Mesenchymal stem cell (in vitro differentiated cells and primary cell): ENCODE measurements at regions not wholly inside any gene's neighbourhood (a gene's known extent, or its start where the extent isn't known, plus 50 kb on each side); places are given as distances from the start of the nearest gene placed in this dataset.
"Not testable (repeated sequence)": the region's sequence is repeated elsewhere in the genome, so short reads cannot be mapped to it uniquely, and the experiment has no call there.

Experiments used
- DNase-seq: peaks from one replicate; pipeline ENCODE4 v3.0.0-alpha.2; 2013
- H2AFZ ChIP-seq: one replicate; pipeline ENCODE4 v1.6.1; 2013; ENCODE audit warnings: low read depth, mild to moderate bottlenecking, control low read depth, inconsistent platforms, low read length, moderate library complexity
- H2AK5ac ChIP-seq: 2 replicates; pipeline ENCODE4 v1.6.1; 2013; ENCODE audit warnings: low read length, moderate library complexity, mild to moderate bottlenecking, inconsistent platforms; ENCODE audit not compliant: severe bottlenecking
- H2BK120ac ChIP-seq: one replicate; pipeline ENCODE4 v1.6.1; 2013; ENCODE audit warnings: low read depth, mild to moderate bottlenecking, inconsistent platforms, low read length, moderate library complexity
- H2BK12ac ChIP-seq, 2 experiments: one replicate each; pipeline ENCODE4 v1.6.1; 2013; ENCODE audit warnings: inconsistent platforms in 2 of 2, low read length in 2 of 2, mild to moderate bottlenecking in 2 of 2, moderate library complexity in 2 of 2, control low read depth in 1 of 2
- H2BK15ac ChIP-seq: one replicate; pipeline ENCODE4 v1.6.1; 2013; ENCODE audit warnings: mild to moderate bottlenecking, low read depth, inconsistent platforms; ENCODE audit not compliant: poor library complexity, severe bottlenecking
- H2BK5ac ChIP-seq: 2 replicates; pipeline ENCODE4 v1.6.1; 2013; ENCODE audit warnings: low read depth, mild to moderate bottlenecking, low read length, control low read depth, inconsistent platforms; ENCODE audit not compliant: poor library complexity, severe bottlenecking
- H3K14ac ChIP-seq, 2 experiments: one replicate each; pipeline ENCODE4 v1.6.1; 2013; ENCODE audit warnings: inconsistent platforms in 2 of 2, low read length in 2 of 2, control low read depth in 1 of 2, mild to moderate bottlenecking in 1 of 2, moderate library complexity in 1 of 2
- H3K18ac ChIP-seq, 2 experiments: one replicate each; pipeline ENCODE4 v1.6.1; 2013; ENCODE audit warnings: inconsistent platforms in 2 of 2, low read length in 2 of 2, control low read depth in 1 of 2, low read depth in 1 of 2, mild to moderate bottlenecking in 1 of 2
- H3K23ac ChIP-seq, 2 experiments: one replicate each; pipeline ENCODE4 v1.6.1; 2013; ENCODE audit warnings: inconsistent platforms in 2 of 2, low read length in 2 of 2, mild to moderate bottlenecking in 2 of 2, moderate library complexity in 2 of 2, control low read depth in 1 of 2
- H3K27ac ChIP-seq: 2 replicates; pipeline ENCODE4 v1.5.1; 2013; ENCODE audit warnings: mild to moderate bottlenecking, moderate library complexity, low read length, control low read depth, inconsistent platforms; ENCODE audit not compliant: poor library complexity, severe bottlenecking
- H3K27me3 ChIP-seq, 2 experiments: 2 replicates each; pipeline versions ENCODE4 v1.6.1 to v1.7.0; 2013; ENCODE audit warnings: low read length in 2 of 2, mild to moderate bottlenecking in 2 of 2, moderate library complexity in 2 of 2, control low read depth in 1 of 2, inconsistent platforms in 1 of 2; ENCODE audit not compliant: control insufficient read depth in 1 of 2, insufficient read depth in 1 of 2
- H3K36me3 ChIP-seq, 2 experiments: 2 replicates each; pipeline versions ENCODE4 v1.6.1 to v1.7.0; 2013; ENCODE audit warnings: low read length in 2 of 2, control low read depth in 1 of 2, inconsistent platforms in 1 of 2, low read depth in 1 of 2, mild to moderate bottlenecking in 1 of 2; ENCODE audit not compliant: insufficient read depth in 2 of 2, control insufficient read depth in 1 of 2
- H3K4ac ChIP-seq, 2 experiments: one replicate each; pipeline ENCODE4 v1.6.1; 2013; ENCODE audit warnings: inconsistent platforms in 2 of 2, low read length in 2 of 2, mild to moderate bottlenecking in 2 of 2, moderate library complexity in 2 of 2, control low read depth in 1 of 2, low read depth in 1 of 2
- H3K4me1 ChIP-seq: 2 replicates; pipeline ENCODE4 v1.6.1; 2013; ENCODE audit warnings: low read depth, low read length, control low read depth; ENCODE audit not compliant: control insufficient read depth, insufficient read depth
- H3K4me2 ChIP-seq: 2 replicates; pipeline ENCODE4 v1.6.1; 2013; ENCODE audit warnings: low read length, mild to moderate bottlenecking, inconsistent platforms; ENCODE audit not compliant: poor library complexity, severe bottlenecking
- H3K4me3 ChIP-seq, 2 experiments: 2 replicates each; pipeline versions ENCODE4 v1.5.1 to v1.7.0; 2013; ENCODE audit warnings: low read length in 2 of 2, mild to moderate bottlenecking in 2 of 2, control low read depth in 1 of 2, low read depth in 1 of 2; ENCODE audit not compliant: insufficient read depth in 1 of 2
- H3K79me1 ChIP-seq: replicated peaks from 2 replicates; pipeline ENCODE4 v1.6.1; 2013; ENCODE audit warnings: mild to moderate bottlenecking, control low read depth, low read length, inconsistent platforms; ENCODE audit not compliant: poor library complexity, severe bottlenecking
- H3K9ac ChIP-seq: 2 replicates; pipeline ENCODE4 v1.7.0; 2013; ENCODE audit warnings: mild to moderate bottlenecking, low read length, moderate library complexity
- H3K9me3 ChIP-seq: 2 replicates; pipeline ENCODE4 v1.7.0; 2013; ENCODE audit warnings: mild to moderate bottlenecking, low read length; ENCODE audit not compliant: control insufficient read depth
- H4K8ac ChIP-seq: one replicate; pipeline ENCODE4 v1.6.1; 2013; ENCODE audit warnings: inconsistent platforms, mild to moderate bottlenecking, low read length, moderate library complexity
- H4K91ac ChIP-seq: one replicate; pipeline ENCODE4 v1.6.1; 2013; ENCODE audit warnings: mild to moderate bottlenecking, low read length, inconsistent platforms
- WGBS: methylation state at CpG from one replicate; pipeline ENCODE4 v1.1.7; 2013; ENCODE audit warnings: mixed read lengths; 5-methylcytosine and 5-hydroxymethylcytosine counted together

- not testable (repeated sequence) for DNase-seq, H3K9ac ChIP-seq
- WGBS, result 76% methylated on average over 5 of the region's 5 CpGs
Observed at GRCh38 chr3:86389759-86390158, 601.2 kb downstream of the VGLL3 start.

DNA sequence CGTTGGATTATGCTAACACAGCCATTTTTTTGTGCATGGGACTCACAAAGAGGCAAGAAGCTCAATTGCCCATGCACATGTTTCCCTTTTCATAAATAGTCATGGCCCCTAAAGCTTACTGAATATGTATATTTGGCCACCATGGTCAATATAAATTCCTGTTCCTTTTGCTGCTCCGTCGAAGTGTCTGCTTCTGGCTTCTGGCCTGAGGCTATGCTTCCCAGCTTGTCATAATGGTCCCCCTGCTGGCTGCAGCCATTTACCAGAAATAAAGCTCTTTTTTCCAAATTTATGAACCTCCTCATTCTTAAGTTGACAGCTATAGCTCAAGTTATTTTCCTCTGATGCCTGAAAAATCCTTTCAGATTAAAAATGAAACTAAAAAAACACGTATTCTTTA is 602.1 kb downstream of the VGLL3 start:
- H3K18ac ChIP-seq, result no peak overlapping the region
- no peak overlapping the region for H3K14ac ChIP-seq
- no peak overlapping the region for H3K9ac ChIP-seq
- H4K91ac ChIP-seq, result no peak overlapping the region
- no peak overlapping the region for H2BK15ac ChIP-seq
- H2AK5ac ChIP-seq, result no peak overlapping the region
- H3K27ac ChIP-seq, result no peak overlapping the region
- no peak overlapping the region for H2BK5ac ChIP-seq
- H3K9me3 ChIP-seq, result no peaks in the 10 kb centered on the region
- H3K4me1 ChIP-seq, result no peaks in the 10 kb centered on the region
- no peak overlapping the region for H3K4me2 ChIP-seq
- 66% methylated on average over 4 of the region's 4 CpGs for WGBS
- H2AFZ ChIP-seq, result no peak overlapping the region
- no peaks in the 10 kb centered on the region for H3K27me3 ChIP-seq
- H2BK12ac ChIP-seq, result no peak overlapping the region
- no peaks in the 10 kb centered on the region for H3K79me1 ChIP-seq
- no peak overlapping the region for H4K8ac ChIP-seq
- H3K23ac ChIP-seq, result no peak overlapping the region
- no peak for DNase-seq
- H3K4ac ChIP-seq, result no peak overlapping the region
- no peaks in the 10 kb centered on the region for H3K36me3 ChIP-seq
- H3K4me3 ChIP-seq, result no peak overlapping the region
- no peak overlapping the region for H2BK120ac ChIP-seq

More at GRCh38 chr3:86389759-86390158, 601.2 kb downstream of the VGLL3 start:
- H3K23ac ChIP-seq, H3K4me3 ChIP-seq, H3K27ac ChIP-seq, H3K27me3 ChIP-seq, H3K36me3 ChIP-seq, H4K91ac ChIP-seq, H2BK12ac ChIP-seq, H4K8ac ChIP-seq, H2BK120ac ChIP-seq, H3K4me2 ChIP-seq, H3K4me1 ChIP-seq, H3K18ac ChIP-seq, H3K9me3 ChIP-seq, H2AK5ac ChIP-seq, H2BK5ac ChIP-seq, H2AFZ ChIP-seq, H2BK15ac ChIP-seq, H3K4ac ChIP-seq, H3K14ac ChIP-seq, H3K79me1 ChIP-seq: not testable (repeated sequence)

GRCh38 chr3:86382556-86382955 is 608.4 kb downstream of the VGLL3 start:
- H3K4ac ChIP-seq, result no peak overlapping the region

DNA sequence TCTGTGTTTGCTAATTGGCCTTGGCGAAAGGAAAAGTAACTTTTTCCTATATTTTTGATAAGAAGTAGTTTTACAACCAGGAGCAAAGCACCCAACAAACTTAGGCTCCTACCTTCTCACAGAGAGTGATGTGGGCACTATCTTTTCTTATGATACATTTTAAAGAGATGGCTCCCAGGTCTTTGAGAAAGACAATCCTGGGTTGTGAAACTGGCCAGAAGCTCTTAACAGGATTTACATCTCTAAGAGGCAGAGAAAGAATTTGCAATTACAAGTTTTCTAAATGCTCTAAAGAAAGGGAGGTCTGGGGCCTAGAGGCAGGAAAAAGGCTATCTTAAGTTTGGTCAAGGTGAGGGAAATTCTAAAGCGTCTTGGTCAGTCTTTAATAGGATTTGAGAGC is 609.7 kb downstream of the VGLL3 start:
- H3K79me1 ChIP-seq, result no peaks in the 10 kb centered on the region
- no peak overlapping the region for H2BK12ac ChIP-seq
- H2AK5ac ChIP-seq, result no peak overlapping the region
- no peak overlapping the region for H3K18ac ChIP-seq
- H3K23ac ChIP-seq, result no peak overlapping the region
- no peak overlapping the region for H2BK120ac ChIP-seq
- no peak overlapping the region for H4K91ac ChIP-seq
- H3K27me3 ChIP-seq, result no peaks in the 10 kb centered on the region
- no peak overlapping the region for H3K4me2 ChIP-seq
- H4K8ac ChIP-seq, result no peak overlapping the region
- H3K4me3 ChIP-seq, result no peak overlapping the region
- 43% methylated on average over 1 of the region's 2 CpGs for WGBS
- H2AFZ ChIP-seq, result no peak overlapping the region
- no peak overlapping the region for H2BK15ac ChIP-seq
- H3K9ac ChIP-seq, result no peak overlapping the region
- no peaks in the 10 kb centered on the region for H3K36me3 ChIP-seq
- H3K4me1 ChIP-seq, result no peaks in the 10 kb centered on the region
- no peaks in the 10 kb centered on the region for H3K9me3 ChIP-seq
- H2BK5ac ChIP-seq, result no peak overlapping the region
- no peak overlapping the region for H3K27ac ChIP-seq
- no peak overlapping the region for H3K4ac ChIP-seq
- DNase-seq, result no peak
- no peak overlapping the region for H3K14ac ChIP-seq

More at GRCh38 chr3:86382556-86382955, 608.4 kb downstream of the VGLL3 start:
- Histone ChIP-seq H2BK120ac (no peak overlapping the region), H3K4me2 (no peak overlapping the region), H3K4me1 (no peaks in the 10 kb centered on the region), H4K8ac (no peak overlapping the region), H3K14ac (no peak overlapping the region), H3K79me1 (no peaks in the 10 kb centered on the region), H2AK5ac (no peak overlapping the region), H2AFZ (no peak overlapping the region), H3K36me3 (no peaks in the 10 kb centered on the region), H3K27ac (no peak overlapping the region), H2BK5ac (no peak overlapping the region), H2BK12ac (no peak overlapping the region), H3K23ac (no peak overlapping the region), H3K27me3 (no peaks in the 10 kb centered on the region), H4K91ac (no peak overlapping the region), H3K4me3 (no peak overlapping the region), H3K9ac (no peak overlapping the region), H3K9me3 (no peaks in the 10 kb centered on the region), H3K18ac (no peak overlapping the region), H2BK15ac (no peak overlapping the region)
- DNase-seq, result no peak
- WGBS, result 70% methylated on average over 3 of the region's 3 CpGs
